LNCAP (cell line): ENCODE measurements at regions not wholly inside any gene's neighbourhood (a gene's known extent, or its start where the extent isn't known, plus 50 kb on each side); places are given as distances from the start of the nearest gene placed in this dataset.

Source experiments
- TF ChIP-seq, protein P1 (sequence below): fragments of 450-650 bp; IDR thresholded peaks from 2 replicates; pipeline ENCODE4 v1.5.1; 2017; ENCODE audit warnings: mild to moderate bottlenecking

DNA sequence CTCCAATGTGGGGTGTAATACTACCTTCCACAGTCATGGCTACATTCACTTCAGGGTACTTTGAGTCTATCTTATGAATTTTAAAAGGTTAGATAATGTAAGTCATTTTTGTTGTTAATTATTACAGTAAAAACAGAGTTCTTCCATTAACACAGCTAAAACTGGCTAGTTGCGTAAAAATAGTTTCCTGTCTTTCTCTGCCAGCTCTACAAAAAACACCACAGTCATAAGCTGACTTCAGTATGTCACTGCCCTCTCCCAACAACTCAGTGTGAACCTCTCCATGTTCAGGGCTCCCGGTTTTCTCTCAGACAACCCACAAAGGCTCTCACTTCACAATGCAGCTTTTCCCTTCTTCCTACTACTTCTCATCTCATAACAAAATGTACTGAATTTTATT lies 84.8 kb upstream of the ITGA1 start:
- TF ChIP-seq, protein P1, sequence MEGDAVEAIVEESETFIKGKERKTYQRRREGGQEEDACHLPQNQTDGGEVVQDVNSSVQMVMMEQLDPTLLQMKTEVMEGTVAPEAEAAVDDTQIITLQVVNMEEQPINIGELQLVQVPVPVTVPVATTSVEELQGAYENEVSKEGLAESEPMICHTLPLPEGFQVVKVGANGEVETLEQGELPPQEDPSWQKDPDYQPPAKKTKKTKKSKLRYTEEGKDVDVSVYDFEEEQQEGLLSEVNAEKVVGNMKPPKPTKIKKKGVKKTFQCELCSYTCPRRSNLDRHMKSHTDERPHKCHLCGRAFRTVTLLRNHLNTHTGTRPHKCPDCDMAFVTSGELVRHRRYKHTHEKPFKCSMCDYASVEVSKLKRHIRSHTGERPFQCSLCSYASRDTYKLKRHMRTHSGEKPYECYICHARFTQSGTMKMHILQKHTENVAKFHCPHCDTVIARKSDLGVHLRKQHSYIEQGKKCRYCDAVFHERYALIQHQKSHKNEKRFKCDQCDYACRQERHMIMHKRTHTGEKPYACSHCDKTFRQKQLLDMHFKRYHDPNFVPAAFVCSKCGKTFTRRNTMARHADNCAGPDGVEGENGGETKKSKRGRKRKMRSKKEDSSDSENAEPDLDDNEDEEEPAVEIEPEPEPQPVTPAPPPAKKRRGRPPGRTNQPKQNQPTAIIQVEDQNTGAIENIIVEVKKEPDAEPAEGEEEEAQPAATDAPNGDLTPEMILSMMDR, result no peak

GRCh38 chr5:52703321-52703720 lies 84.4 kb upstream of the ITGA1 start:
- TF ChIP-seq, protein P1, result no peak

GRCh38 chr5:52705720-52706119 lies 82.0 kb upstream of the ITGA1 start:
- TF ChIP-seq, protein P1, result no peak

- TF ChIP-seq, protein P1, result no peak
These were observed 80.9 kb upstream of the ITGA1 start for GRCh38 chr5:52706775-52707174.

DNA sequence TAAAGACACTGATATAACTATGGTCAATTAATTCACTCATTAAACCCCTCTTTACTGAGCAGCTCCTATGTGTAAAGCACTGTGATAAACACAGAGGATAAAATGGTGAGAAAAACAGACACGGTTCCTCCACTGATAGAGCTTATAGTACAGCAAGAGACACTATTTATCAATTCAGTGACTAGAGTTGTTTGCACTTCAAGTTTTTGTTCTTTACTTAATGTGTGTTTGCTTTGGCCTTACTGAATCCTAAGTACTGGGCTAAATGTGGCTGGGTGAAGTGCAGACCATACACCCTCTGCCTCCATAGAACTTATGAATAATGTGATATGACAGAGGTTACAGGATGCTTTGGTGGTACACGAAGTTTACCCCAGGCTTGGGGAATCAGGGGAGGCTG lies 80.1 kb upstream of the ITGA1 start:
- TF ChIP-seq, protein P1, result no peak

- TF ChIP-seq, protein P1, result no peak
These were observed 79.3 kb upstream of the ITGA1 start for GRCh38 chr5:52708463-52708862.

DNA sequence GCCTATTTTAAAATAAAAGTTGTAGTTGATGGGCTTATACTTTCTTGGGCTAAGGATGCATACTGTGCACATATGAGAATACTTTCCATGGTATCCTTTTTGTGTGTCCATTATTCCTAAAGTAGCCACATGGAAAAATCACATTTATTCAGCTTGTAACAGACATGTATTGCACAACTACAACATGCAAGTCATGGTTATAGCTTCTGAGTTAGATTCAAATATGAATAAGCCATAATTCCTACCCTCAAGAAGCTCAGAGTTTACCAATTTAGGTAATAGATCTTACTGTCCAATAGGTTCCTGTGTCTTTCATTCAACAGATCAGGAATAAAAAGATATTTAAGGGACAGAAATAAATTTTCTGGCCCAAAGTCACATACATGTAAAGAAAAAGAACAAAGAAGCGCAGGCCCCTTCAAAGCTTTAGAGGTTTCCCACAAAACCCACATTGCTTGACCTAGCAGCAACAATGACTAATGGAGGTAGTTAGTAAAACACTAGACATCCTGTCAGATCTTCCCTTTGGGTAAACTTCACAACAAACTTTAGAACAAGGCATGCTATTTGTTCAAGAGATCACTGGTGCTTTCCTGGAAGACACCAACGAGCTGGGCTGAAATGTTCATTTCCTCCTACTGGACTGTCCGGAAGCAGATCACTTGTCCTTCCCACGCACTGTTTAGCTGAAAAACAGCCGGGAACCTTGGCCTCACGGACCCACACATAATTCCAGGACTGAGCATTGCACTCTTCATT lies 78.4 kb upstream of the ITGA1 start:
- TF ChIP-seq, protein P1, result no peak
